H9 (cell line): ENCODE measurements at regions not wholly inside any gene's neighbourhood (a gene's known extent, or its start where the extent isn't known, plus 50 kb on each side); places are given as distances from the start of the nearest gene placed in this dataset.

ENCODE experiments used
- DNase-seq: peaks from one replicate; pipeline ENCODE4 v3.0.0-alpha.2; 2017
- H2AFZ ChIP-seq: one replicate; pipeline ENCODE4 v1.6.1; 2013; ENCODE audit warnings: mild to moderate bottlenecking, low read length, control low read depth, moderate library complexity
- H2AK5ac ChIP-seq: 2 replicates; pipeline ENCODE4 v1.6.1; 2013; ENCODE audit warnings: low read length, control low read depth, mixed read lengths; ENCODE audit not compliant: insufficient read length
- H2BK120ac ChIP-seq: one replicate; pipeline ENCODE4 v1.6.1; 2013; ENCODE audit warnings: low read depth, mild to moderate bottlenecking, low read length, control low read depth, inconsistent platforms; ENCODE audit not compliant: poor library complexity, severe bottlenecking
- H2BK12ac ChIP-seq: 2 replicates; pipeline ENCODE4 v1.6.1; 2013; ENCODE audit warnings: low read length, control low read depth, mixed read lengths, low read depth; ENCODE audit not compliant: insufficient read length
- H2BK15ac ChIP-seq: 2 replicates; pipeline ENCODE4 v1.6.1; 2013; ENCODE audit warnings: low read depth, low read length, control low read depth
- H2BK20ac ChIP-seq: one replicate; pipeline ENCODE4 v1.6.1; 2013; ENCODE audit warnings: low read depth, mild to moderate bottlenecking, low read length, control low read depth, inconsistent platforms; ENCODE audit not compliant: poor library complexity, severe bottlenecking
- H2BK5ac ChIP-seq: 2 replicates; pipeline ENCODE4 v1.6.1; 2013; ENCODE audit warnings: low read length, control low read depth, mixed read lengths; ENCODE audit not compliant: insufficient read length
- H3K14ac ChIP-seq: 2 replicates; pipeline ENCODE4 v1.6.1; 2013; ENCODE audit warnings: low read length, control low read depth; ENCODE audit not compliant: insufficient read depth
- H3K18ac ChIP-seq: 2 replicates; pipeline ENCODE4 v1.6.1; 2013; ENCODE audit warnings: low read depth, mild to moderate bottlenecking, mixed read lengths, low read length, control low read depth; ENCODE audit not compliant: insufficient read length
- H3K23ac ChIP-seq: 2 replicates; pipeline ENCODE4 v1.6.1; 2013; ENCODE audit warnings: low read length, control low read depth, mixed read lengths, low read depth; ENCODE audit not compliant: insufficient read length
- H3K23me2 ChIP-seq: 2 replicates; pipeline ENCODE4 v1.6.1; 2013; ENCODE audit warnings: low read depth, mild to moderate bottlenecking, mixed read lengths, low read length, control low read depth; ENCODE audit not compliant: insufficient read length, poor library complexity, severe bottlenecking
- H3K27ac ChIP-seq: 2 replicates; pipeline ENCODE4 v1.5.1; 2013; ENCODE audit warnings: low read length, control low read depth, mixed read lengths, low read depth; ENCODE audit not compliant: insufficient read length
- H3K27me3 ChIP-seq: 2 replicates; pipeline ENCODE4 v1.6.1; 2013; ENCODE audit warnings: low read length, control low read depth, inconsistent platforms; ENCODE audit not compliant: insufficient read depth
- H3K4ac ChIP-seq: 2 replicates; pipeline ENCODE4 v1.6.1; 2013; ENCODE audit warnings: low read depth, mild to moderate bottlenecking, control low read depth, inconsistent platforms, low read length, moderate library complexity
- H3K4me1 ChIP-seq: 2 replicates; pipeline ENCODE4 v1.6.1; 2013; ENCODE audit warnings: low read length, control low read depth, inconsistent platforms; ENCODE audit not compliant: insufficient read depth
- H3K4me2 ChIP-seq: 2 replicates; pipeline ENCODE4 v1.6.1; 2013; ENCODE audit warnings: low read length, control low read depth, mixed read lengths; ENCODE audit not compliant: insufficient read length, insufficient read depth
- H3K56ac ChIP-seq: 2 replicates; pipeline ENCODE4 v1.6.1; 2013; ENCODE audit warnings: low read depth, mild to moderate bottlenecking, mixed read lengths, low read length, control low read depth; ENCODE audit not compliant: insufficient read length
- H3K79me1 ChIP-seq: 2 replicates; pipeline ENCODE4 v1.6.1; 2013; ENCODE audit warnings: low read depth, mild to moderate bottlenecking, moderate library complexity, low read length, control low read depth, inconsistent platforms; ENCODE audit not compliant: insufficient read depth, poor library complexity, severe bottlenecking
- H3K79me2 ChIP-seq: 2 replicates; pipeline ENCODE4 v1.6.1; 2013; ENCODE audit warnings: low read length, control low read depth, inconsistent platforms; ENCODE audit not compliant: insufficient read depth
- H3K9ac ChIP-seq: 2 replicates; pipeline ENCODE4 v1.6.1; 2013; ENCODE audit warnings: low read length, control low read depth, mixed read lengths; ENCODE audit not compliant: insufficient read length; ENCODE audit errors: extremely low read depth
- H3K9me3 ChIP-seq: one replicate; pipeline ENCODE4 v1.6.1; 2013; ENCODE audit warnings: low read depth, low read length, inconsistent platforms; ENCODE audit not compliant: control insufficient read depth
- H3T11ph ChIP-seq: one replicate; pipeline ENCODE4 v1.6.1; 2013; ENCODE audit warnings: mild to moderate bottlenecking, low read length, control low read depth, inconsistent platforms
- H4K20me1 ChIP-seq: one replicate; pipeline ENCODE4 v1.6.1; 2013; ENCODE audit not compliant: control insufficient read depth, insufficient read length, insufficient read depth
- H4K5ac ChIP-seq: 2 replicates; pipeline ENCODE4 v1.6.1; 2013; ENCODE audit warnings: low read depth, mild to moderate bottlenecking, mixed read lengths, low read length, control low read depth; ENCODE audit not compliant: insufficient read length
- H4K8ac ChIP-seq: replicated peaks from 2 replicates; pipeline ENCODE4 v1.6.1; 2013; ENCODE audit warnings: low read length, control low read depth, mixed read lengths, low read depth; ENCODE audit not compliant: insufficient read length
- H4K91ac ChIP-seq: 2 replicates; pipeline ENCODE4 v1.6.1; 2013; ENCODE audit warnings: low read depth, mild to moderate bottlenecking, moderate library complexity, mixed read lengths, low read length, control low read depth; ENCODE audit not compliant: insufficient read length
- H3K27ac Mint-ChIP-seq, 3 experiments: 2 replicates in 2 of 3; 3 replicates in 1 of 3; pipeline ENCODE4 v1.8.0; 2020 to 2021; ENCODE audit warnings: mixed read lengths in 3 of 3, mild to moderate bottlenecking in 1 of 3, moderate library complexity in 1 of 3
- H3K27me3 Mint-ChIP-seq: 2 replicates; pipeline ENCODE4 v1.8.0; 2021; ENCODE audit warnings: low read depth, mild to moderate bottlenecking, moderate library complexity, mixed read lengths
- H3K36me3 Mint-ChIP-seq, 3 experiments: 2 replicates in 2 of 3; 3 replicates in 1 of 3; pipeline ENCODE4 v1.8.0; 2020 to 2021; ENCODE audit warnings: low read depth in 3 of 3, mixed read lengths in 3 of 3; ENCODE audit not compliant: insufficient read depth in 1 of 3
- H3K4me1 Mint-ChIP-seq, 2 experiments: 2 replicates each; pipeline ENCODE4 v1.8.0; 2020; ENCODE audit warnings: mixed read lengths in 2 of 2
- H3K4me3 Mint-ChIP-seq, 2 experiments: 2 replicates in 1 of 2; 3 replicates in 1 of 2; pipeline ENCODE4 v1.8.0; 2020 to 2021; ENCODE audit warnings: mild to moderate bottlenecking in 2 of 2, mixed read lengths in 2 of 2, moderate library complexity in 1 of 2
- H3K9me3 Mint-ChIP-seq, 2 experiments: 2 replicates in 1 of 2; 3 replicates in 1 of 2; pipeline ENCODE4 v1.8.0; 2020; ENCODE audit warnings: mild to moderate bottlenecking in 2 of 2, mixed read lengths in 2 of 2, moderate library complexity in 1 of 2
- CTCF ChIP-seq: fragments of 200-600 bp; sonication (generic); conservative IDR thresholded peaks from 3 replicates; pipeline ENCODE4 v1.8.0; 2021; ENCODE audit warnings: antibody characterized with exemption, mild to moderate bottlenecking
- WGBS: extraction: QIAGEN DNeasy Blood & Tissue Kit; methylation state at CpG from one replicate; pipeline ENCODE4 v1.1.7; 2013; ENCODE audit warnings: missing lambda C conversion rate, low lambda C conversion rate, mixed read lengths; ENCODE audit not compliant: insufficient read length; ENCODE audit errors: extremely low coverage; 5-methylcytosine and 5-hydroxymethylcytosine counted together

GRCh38 chr3:102098130-102098885 lies 249.0 kb downstream of the NFKBIZ start:
- H3K9me3 Mint-ChIP-seq: no peaks in the 10 kb centered on the region
- peaks cover 4% of the 10 kb centered on the region in 2 experiments; a peak in 3 of 4 replicates for H3K4me1 Mint-ChIP-seq
- Histone ChIP-seq H3K4me2 (no peak overlapping the region), H3K14ac (no peak overlapping the region), H4K5ac (no peak overlapping the region), H3K27me3 (no peaks in the 10 kb centered on the region), H2BK5ac (no peak overlapping the region), H2BK12ac (no peak overlapping the region), H4K20me1 (no peaks in the 10 kb centered on the region), H3K18ac (no peak overlapping the region), H2BK15ac (no peak overlapping the region), H3K27ac (no peak overlapping the region), H2AK5ac (no peak overlapping the region), H2BK20ac (no peak overlapping the region), H3K4me1 (no peaks in the 10 kb centered on the region), H3K9ac (no peak overlapping the region), H3K23me2 (no peaks in the 10 kb centered on the region), H3K56ac (no peak overlapping the region), H3K4ac (no peak overlapping the region), H4K8ac (no peak overlapping the region), H3K79me2 (no peaks in the 10 kb centered on the region), H3K79me1 (no peaks in the 10 kb centered on the region), H2AFZ (no peak overlapping the region), H2BK120ac (no peak overlapping the region), H3K23ac (no peak overlapping the region), H4K91ac (no peak overlapping the region), H3T11ph (no peak overlapping the region), H3K9me3 (no peaks in the 10 kb centered on the region)
- H3K36me3 Mint-ChIP-seq: no peaks in the 10 kb centered on the region
- H3K27me3 Mint-ChIP-seq: no peaks in the 10 kb centered on the region
- WGBS: no CpG with 5 or more reads among the region's 3 CpGs
- DNase-seq: no peak
- H3K27ac Mint-ChIP-seq: no peak overlapping the region
- no peak for TF ChIP-seq CTCF
- no peak overlapping the region for H3K4me3 Mint-ChIP-seq
